Motor neuron (in vitro differentiated cells): ENCODE measurements at regions not wholly inside any gene's neighbourhood (a gene's known extent, or its start where the extent isn't known, plus 50 kb on each side); places are given as distances from the start of the nearest gene placed in this dataset.

Experiments used
- ATAC-seq, 8 experiments: fragments of 200-7000 bp; cut with Tn5 transposase; replicated peaks in 6 of 8; 2 replicates each; pipeline ENCODE4 v1.8.0; 2021; ENCODE audit warnings: mild to moderate bottlenecking in 8 of 8, moderate library complexity in 8 of 8
- H3K27ac ChIP-seq, 2 donors: fragments of 250-450 bp; sonication (Bioruptor Pico); 2 replicates each; pipeline ENCODE4 v1.9.0; 2021; ENCODE audit warnings: antibody characterized with exemption in 2 of 2, mild to moderate bottlenecking in 2 of 2, moderate library complexity in 1 of 2
- H3K4me1 ChIP-seq, 2 donors: fragments of 250-450 bp; sonication (Bioruptor Pico); replicated peaks in 1 of 2; 2 replicates each; pipeline ENCODE4 v1.6.1; 2021; ENCODE audit warnings: antibody characterized with exemption in 2 of 2, mild to moderate bottlenecking in 2 of 2, moderate library complexity in 1 of 2
- H3K4me3 ChIP-seq, 5 donors: fragments of 250-450 bp; sonication (Bioruptor Pico); 2 replicates each; pipeline ENCODE4 v1.9.0; 2021; ENCODE audit warnings: antibody characterized with exemption in 5 of 5, mild to moderate bottlenecking in 5 of 5, moderate library complexity in 4 of 5
- WGBS, 10 experiments: fragments of 450-650 bp; shearing (Covaris generic); methylation state at CpG; one replicate each; pipeline ENCODE4 v1.0.0; 2022; 5-methylcytosine and 5-hydroxymethylcytosine counted together
- in situ Hi-C, 9 experiments: fragments of 400-800 bp; cut with MboI; loops; one replicate each; pipeline ENCODE4 v1.15.0; 2021; ENCODE audit warnings: low sequenced_read_pairs in 9 of 9, low pct_unique_long_range_greater_than_20kb in 2 of 9; ENCODE audit not compliant: unreplicated experiment in 9 of 9

- ATAC-seq = peak in 5 of 8 experiments; percentile 17 to 90 (median 20)
- no peak overlapping the region for H3K27ac ChIP-seq
- in situ Hi-C loops = no loop called here
- H3K4me1 ChIP-seq = peaks cover 0 to 4% of the 10 kb centered on the region in 2 donors
- no peak overlapping the region for H3K4me3 ChIP-seq
- WGBS, 10 experiments = 0 to 100% (median 80%) methylated on average over 1 to 4 of the region's 4 CpGs
These were observed 157.5 kb downstream of the TMTC3 start for GRCh38 chr12:88299567-88300101.

DNA sequence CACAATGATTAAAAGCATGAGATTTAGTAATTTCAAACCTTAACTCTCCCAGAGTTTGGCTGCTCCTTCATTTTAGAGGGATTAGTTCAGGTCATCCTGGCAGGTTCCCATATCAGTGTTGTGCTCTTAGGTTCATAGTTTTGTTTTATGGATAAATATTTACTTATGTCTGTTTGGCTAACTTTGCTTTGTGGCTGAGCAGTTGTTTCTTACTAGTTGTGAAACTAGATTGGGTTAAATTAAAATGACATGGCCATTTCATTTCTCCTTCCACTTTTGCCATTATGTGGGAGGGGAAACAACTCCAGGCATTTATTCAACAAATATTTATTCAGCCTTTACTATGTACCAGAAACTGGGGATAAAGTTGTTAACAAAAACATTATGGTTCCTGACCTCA, 158.8 kb downstream of the TMTC3 start:
- no peak for ATAC-seq
- in situ Hi-C loops = no loop called here
- no peak overlapping the region for H3K4me3 ChIP-seq
- peaks cover 10 to 11% of the 10 kb centered on the region in 2 donors for H3K4me1 ChIP-seq
- H3K27ac ChIP-seq = no peak overlapping the region

DNA sequence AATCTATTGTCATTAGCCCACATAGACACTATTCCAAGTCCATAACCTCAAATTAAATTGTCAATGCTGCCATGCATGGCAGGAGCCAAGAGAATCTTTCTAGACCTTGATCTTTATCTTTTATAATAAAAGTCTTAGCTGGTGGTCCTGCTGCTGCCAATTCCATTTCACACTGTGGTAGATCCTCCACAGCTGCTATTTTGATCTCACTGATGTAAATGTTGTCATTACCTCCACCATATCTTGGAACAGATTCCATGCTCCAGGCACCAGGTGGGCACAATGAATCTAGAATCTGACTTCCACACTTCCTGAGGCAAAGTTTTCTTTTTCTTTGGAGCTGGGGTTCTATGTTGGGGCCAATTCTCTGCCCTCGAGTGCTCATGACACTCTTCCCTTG, 161.2 kb downstream of the TMTC3 start:
- H3K4me3 ChIP-seq = no peak overlapping the region
- in situ Hi-C loops = no loop called here
- H3K27ac ChIP-seq = no peak overlapping the region
- WGBS, 10 experiments = 83 to 100% (median 95%) methylated on average over 1 of the region's 1 CpG; no CpG with 5 or more reads in 4 of the 10 experiments
- no peak for ATAC-seq
- peaks cover 10 to 11% of the 10 kb centered on the region in 2 donors for H3K4me1 ChIP-seq

DNA sequence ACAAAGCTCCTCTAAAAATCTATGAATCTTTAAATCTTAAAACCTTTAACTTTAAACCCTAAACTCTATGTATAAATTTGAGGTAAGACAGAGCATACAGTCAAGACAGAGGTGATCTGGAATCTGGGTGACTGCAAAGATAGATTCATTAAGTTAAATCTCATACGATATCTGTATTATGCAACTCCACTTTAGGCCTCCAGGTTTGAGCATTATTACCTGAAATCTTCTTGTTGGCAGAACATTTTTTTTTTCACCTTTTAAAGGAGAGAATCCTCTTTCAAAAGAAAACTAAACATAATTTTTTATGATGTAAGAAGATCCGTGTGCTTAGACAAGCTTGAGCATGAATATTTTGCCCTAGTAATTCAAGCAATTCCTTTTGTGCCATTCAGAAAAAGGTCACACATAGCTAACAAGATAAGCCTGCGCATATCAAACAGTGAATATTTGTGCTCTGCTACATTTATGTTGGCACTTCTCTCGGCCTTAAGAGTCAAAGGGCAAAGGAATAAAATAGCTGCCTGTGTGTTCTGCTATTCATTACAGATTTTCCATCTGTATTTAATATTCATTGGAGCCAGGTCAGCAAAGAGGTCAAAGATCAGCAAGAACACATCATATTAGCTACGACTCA, 163.3 kb downstream of the TMTC3 start:
- WGBS, 10 experiments = 32 to 58% (median 44%) methylated on average over 3 to 5 of the region's 5 CpGs
- ATAC-seq = peak in 1 of 8 experiments; percentile 26
- Histone ChIP-seq H3K4me1 (peaks cover 10 to 11% of the 10 kb centered on the region in 2 donors), H3K27ac (no peak overlapping the region), H3K4me3 (no peak overlapping the region)
- in situ Hi-C loops = no loop called here

GRCh38 chr12:88306471-88307069, 164.5 kb downstream of the TMTC3 start:
- WGBS, 10 experiments = 83 to 100% (median 92%) methylated on average over 2 to 5 of the region's 5 CpGs; no CpG with 5 or more reads in 1 of the 10 experiments
- ATAC-seq = no peak
- no peak overlapping the region for H3K4me3 ChIP-seq
- in situ Hi-C loops = no loop called here
- no peak overlapping the region for H3K27ac ChIP-seq
- H3K4me1 ChIP-seq = peaks cover 10 to 11% of the 10 kb centered on the region in 2 donors

DNA sequence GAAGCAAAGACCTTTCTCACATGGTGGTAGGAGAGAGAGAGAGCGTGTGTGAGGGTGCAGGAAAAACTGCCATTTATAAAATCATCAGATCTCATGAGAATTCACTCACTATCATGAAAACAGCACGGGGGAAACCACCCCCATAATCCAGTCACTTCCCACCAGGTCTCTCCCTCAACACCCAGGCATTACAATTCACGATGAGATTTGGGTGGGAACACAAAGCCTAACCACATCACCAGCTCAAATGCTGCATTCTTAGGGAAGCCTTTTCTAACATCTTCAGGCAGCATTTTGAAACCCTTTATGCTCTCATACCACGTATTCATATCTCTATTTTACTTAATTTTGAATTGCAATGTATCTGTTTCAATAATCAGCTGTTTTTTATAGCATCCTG, 165.9 kb downstream of the TMTC3 start:
- no peak overlapping the region for H3K4me3 ChIP-seq
- 40 to 93% (median 75%) methylated on average over 1 to 4 of the region's 4 CpGs; no CpG with 5 or more reads in 1 of the 10 experiments for WGBS, 10 experiments
- in situ Hi-C loops = no loop called here
- peaks cover 8 to 10% of the 10 kb centered on the region in 2 donors for H3K4me1 ChIP-seq
- no peak overlapping the region for H3K27ac ChIP-seq
- ATAC-seq = no peak

- Histone ChIP-seq H3K27ac (no peak overlapping the region), H3K4me3 (no peak overlapping the region), H3K4me1 (peaks cover 8 to 10% of the 10 kb centered on the region in 2 donors)
- in situ Hi-C loops = no loop called here
- ATAC-seq = no peak
These were observed 166.7 kb downstream of the TMTC3 start for GRCh38 chr12:88308825-88309224.

GRCh38 chr12:88309546-88309945, 167.4 kb downstream of the TMTC3 start:
- Histone ChIP-seq H3K27ac (no peak overlapping the region), H3K4me1 (peaks cover 8 to 10% of the 10 kb centered on the region in 2 donors), H3K4me3 (no peak overlapping the region)
- in situ Hi-C loops = no loop called here
- no peak for ATAC-seq
- 7 to 100% (median 57%) methylated on average over 2 of the region's 2 CpGs; no CpG with 5 or more reads in 2 of the 10 experiments for WGBS, 10 experiments

DNA sequence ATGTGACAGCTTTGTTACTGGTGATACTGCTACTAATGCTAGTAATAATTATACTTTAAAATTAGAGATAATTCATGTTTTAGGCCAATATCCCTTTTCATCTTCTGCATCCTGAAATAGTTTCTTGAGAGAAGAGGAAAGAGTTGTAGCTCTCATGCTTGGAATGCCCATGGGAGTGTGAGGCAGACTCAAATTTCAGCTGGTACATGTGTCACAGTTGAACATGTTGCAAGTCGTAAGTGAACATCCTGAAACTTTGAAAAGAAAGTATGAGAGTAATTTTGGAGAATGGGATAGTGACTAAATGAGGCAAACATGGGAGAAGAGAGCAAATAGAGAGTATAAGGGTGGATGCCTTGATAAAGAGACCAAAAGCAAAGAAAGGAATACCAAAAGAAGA, 168.0 kb downstream of the TMTC3 start:
- peaks cover 7 to 8% of the 10 kb centered on the region in 2 donors for H3K4me1 ChIP-seq
- WGBS, 10 experiments = 0 to 100% (median 82%) methylated on average over 1 of the region's 1 CpG; no CpG with 5 or more reads in 1 of the 10 experiments
- no peak overlapping the region for H3K27ac ChIP-seq
- no peak overlapping the region for H3K4me3 ChIP-seq
- no peak for ATAC-seq
- in situ Hi-C loops = no loop called here

DNA sequence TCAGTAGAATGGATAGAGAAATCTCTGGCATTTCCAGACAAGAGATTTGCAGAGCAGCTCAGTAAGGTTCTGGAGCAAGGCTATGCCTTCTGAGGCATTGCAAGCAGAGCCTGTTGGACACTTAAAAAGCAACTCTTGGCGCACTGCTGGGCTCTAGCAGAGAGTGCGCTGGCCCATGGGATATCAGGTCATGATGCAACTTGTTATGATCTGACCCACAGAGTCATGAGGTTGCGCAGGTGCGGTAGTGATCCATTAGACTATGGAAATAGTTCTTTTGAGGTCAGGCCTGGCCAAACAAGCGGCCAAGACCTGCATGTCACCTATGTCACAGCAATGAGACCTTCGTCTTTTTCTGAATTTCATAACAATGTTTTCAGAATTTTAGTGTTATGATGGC, 168.6 kb downstream of the TMTC3 start:
- Histone ChIP-seq H3K4me1 (peaks cover under 1 to 2% of the 10 kb centered on the region in 2 donors), H3K4me3 (no peak overlapping the region), H3K27ac (no peak overlapping the region)
- ATAC-seq = no peak
- 83 to 100% (median 93%) methylated on average over 1 to 6 of the region's 6 CpGs; no CpG with 5 or more reads in 2 of the 10 experiments for WGBS, 10 experiments
- in situ Hi-C loops = no loop called here

GRCh38 chr12:88313554-88313953, 171.4 kb downstream of the TMTC3 start:
- H3K4me1 ChIP-seq = peaks cover 0 to under 1% of the 10 kb centered on the region in 2 donors
- in situ Hi-C loops = no loop called here
- H3K27ac ChIP-seq = no peak overlapping the region
- ATAC-seq = no peak
- no peak overlapping the region for H3K4me3 ChIP-seq
- 44 to 100% (median 100%) methylated on average over 1 of the region's 1 CpG; no CpG with 5 or more reads in 2 of the 10 experiments for WGBS, 10 experiments

DNA sequence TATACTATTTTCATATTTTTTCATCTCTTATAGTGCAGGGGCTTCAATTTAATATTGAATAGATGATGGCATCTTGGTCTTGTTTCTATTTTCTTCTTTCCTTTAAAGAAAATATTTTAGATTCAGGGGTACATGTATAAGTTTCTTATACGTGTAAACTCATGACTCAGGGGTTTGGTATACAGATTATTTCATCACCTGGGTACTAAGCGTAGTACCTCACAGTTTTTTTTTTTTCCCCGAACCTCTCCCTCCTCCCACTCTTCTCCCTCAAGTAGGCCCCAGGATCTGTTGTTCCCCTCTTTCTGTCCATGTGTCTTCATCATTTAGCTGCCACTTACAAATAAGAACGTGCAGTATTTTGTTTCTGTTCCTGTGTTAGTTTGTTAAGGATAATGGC, 172.6 kb downstream of the TMTC3 start:
- Histone ChIP-seq H3K27ac (no peak overlapping the region), H3K4me3 (no peak overlapping the region), H3K4me1 (peaks cover 0 to 9% of the 10 kb centered on the region in 2 donors)
- ATAC-seq = no peak
- WGBS, 10 experiments = 65 to 96% (median 87%) methylated on average over 3 to 4 of the region's 4 CpGs; no CpG with 5 or more reads in 1 of the 10 experiments
- in situ Hi-C loops = no loop called here

DNA sequence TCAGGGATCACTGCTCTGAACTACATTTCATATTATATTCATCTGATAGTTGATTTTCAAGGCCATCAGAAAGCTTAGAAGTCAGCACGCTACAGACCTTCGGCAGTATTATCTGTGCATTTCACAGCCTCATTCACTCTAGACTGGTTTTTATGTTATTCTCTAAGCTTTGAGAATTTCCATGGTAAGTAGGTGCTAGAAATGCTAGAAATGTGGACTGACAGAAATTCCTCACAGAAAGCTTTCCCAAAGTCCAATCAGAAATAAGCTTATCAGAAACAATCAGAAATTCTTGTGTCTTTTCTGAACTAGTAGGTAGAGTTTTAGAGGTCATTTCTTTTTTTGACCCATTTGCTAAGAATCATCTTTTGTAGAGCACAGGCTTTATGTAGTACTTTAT, 176.6 kb downstream of the TMTC3 start:
- in situ Hi-C loops = no loop called here
- ATAC-seq = no peak
- no peak overlapping the region for H3K4me3 ChIP-seq
- H3K27ac ChIP-seq = no peak overlapping the region
- peaks cover 0 to 9% of the 10 kb centered on the region in 2 donors for H3K4me1 ChIP-seq
- WGBS, 10 experiments = 75 to 100% (median 95%) methylated on average over 1 to 2 of the region's 2 CpGs; no CpG with 5 or more reads in 2 of the 10 experiments
